Keratinocyte (primary cell): ENCODE measurements at regions not wholly inside any gene's neighbourhood (a gene's known extent, or its start where the extent isn't known, plus 50 kb on each side); places are given as distances from the start of the nearest gene placed in this dataset.

Source experiments
- CTCF ChIP-seq, 3 experiments: IDR thresholded peaks in 1 of 3; conservative IDR thresholded peaks in 1 of 3; optimal IDR thresholded peaks in 1 of 3; 2 replicates in 2 of 3; 3 replicates in 1 of 3; pipeline versions ENCODE3 to v1.5.1; 2011; ENCODE audit warnings: low read length in 3 of 3, mild to moderate bottlenecking in 3 of 3, moderate library complexity in 2 of 3, control low read depth in 1 of 3, inconsistent platforms in 1 of 3; ENCODE audit not compliant: insufficient read depth in 2 of 3; ENCODE audit errors: extremely low read depth in 1 of 3
- EZH2 ChIP-seq: IDR thresholded peaks from one replicate; pipeline ENCODE4 v1.6.1; 2012; ENCODE audit warnings: inconsistent platforms, mild to moderate bottlenecking, low read length, moderate library complexity

- TF ChIP-seq CTCF (optimal IDR thresholded peaks at IDR 0.05 in 1 of 3, IDR thresholded peaks at IDR 0.05 in 1 of 3, conservative IDR thresholded peaks at IDR 0.05 in 1 of 3; ENCODE audit: extremely low read depth in 1 of 3, insufficient read depth in 2 of 3, low read length in 3 of 3) (no peak), EZH2 (no peak)
Measured at GRCh38 chr13:59176775-59177174, 987.0 kb downstream of the DIAPH3 start.
